HG03066 (cell line): ENCODE measurements at regions not wholly inside any gene's neighbourhood (a gene's known extent, or its start where the extent isn't known, plus 50 kb on each side); places are given as distances from the start of the nearest gene placed in this dataset.
"Not testable (repeated sequence)": the region's sequence is repeated elsewhere in the genome, so short reads cannot be mapped to it uniquely, and the experiment has no call there.

Experiments used
- ATAC-seq: cut with Tn5 transposase; IDR thresholded peaks from one replicate; pipeline ENCODE4 v1.9.1; 2021; ENCODE audit warnings: low read depth; ENCODE audit not compliant: unreplicated experiment

DNA sequence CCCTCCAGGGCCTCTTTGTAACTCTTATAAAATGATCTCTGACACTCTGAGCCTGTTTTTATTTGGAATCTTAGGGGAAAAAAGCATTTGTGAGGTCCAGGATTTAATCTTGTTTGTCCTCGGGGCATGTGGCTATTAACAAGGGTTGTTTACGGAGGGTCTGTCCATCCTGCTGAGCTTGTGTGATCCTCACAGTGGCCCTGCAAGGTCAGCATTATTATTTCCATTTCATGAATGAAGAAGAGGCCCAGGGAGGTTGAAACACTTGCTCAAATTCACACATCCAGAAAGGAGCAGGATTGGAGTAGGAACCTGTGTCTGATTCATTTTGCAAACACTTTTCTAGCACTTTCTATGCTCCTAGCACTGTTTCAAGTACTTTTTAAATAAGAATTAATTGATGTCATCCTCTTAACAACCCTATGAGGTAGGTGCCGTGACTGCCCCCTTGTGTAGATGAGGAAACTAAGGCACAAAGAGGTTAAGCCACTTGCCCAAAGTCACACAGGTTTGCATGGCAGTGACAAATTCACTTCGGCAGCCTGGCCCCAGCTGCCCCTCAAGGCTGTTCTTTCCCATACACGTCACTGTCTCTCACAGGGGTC lies 178.9 kb downstream of the MIS18A start:
- no peak for ATAC-seq

DNA sequence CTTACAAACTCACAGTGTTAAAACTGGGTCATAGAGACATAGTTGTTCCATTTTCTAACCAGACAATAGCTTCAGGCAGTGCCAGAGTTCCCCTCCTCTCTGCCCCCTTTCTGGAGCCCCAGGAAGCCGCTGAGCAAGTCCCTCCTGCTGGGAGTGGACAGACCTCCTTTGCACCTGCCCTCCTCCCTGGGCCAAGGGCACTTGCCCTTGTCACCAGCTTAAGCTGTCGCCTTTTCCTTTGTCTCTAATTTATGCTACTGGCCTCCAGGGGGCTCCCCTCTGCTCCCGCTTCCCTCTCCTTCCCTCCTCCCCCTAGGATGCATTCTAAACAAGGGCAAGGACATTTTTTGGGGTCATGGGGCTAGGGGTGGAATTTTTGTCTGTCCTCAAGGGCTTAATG lies 182.4 kb downstream of the MIS18A start:
- no peak for ATAC-seq

DNA sequence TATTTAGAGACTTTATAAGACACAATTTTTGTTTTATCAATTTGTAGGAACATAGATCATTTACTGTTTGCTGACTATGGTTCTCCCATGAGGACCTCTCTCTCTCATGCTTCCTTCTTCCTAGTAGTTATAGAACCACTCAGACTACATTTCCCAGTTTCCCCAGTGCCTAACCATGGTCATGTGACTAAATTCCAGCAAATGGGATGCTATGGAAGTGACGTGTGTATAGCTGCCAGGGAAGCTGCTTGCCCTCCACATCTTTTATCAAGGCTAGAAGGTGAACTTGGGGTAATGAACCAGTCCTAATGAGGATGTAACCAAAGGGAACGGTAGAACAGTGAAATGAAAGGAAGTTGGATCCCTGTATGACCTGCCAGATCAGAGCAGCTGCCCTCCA lies 184.0 kb downstream of the MIS18A start:
- no peak for ATAC-seq

DNA sequence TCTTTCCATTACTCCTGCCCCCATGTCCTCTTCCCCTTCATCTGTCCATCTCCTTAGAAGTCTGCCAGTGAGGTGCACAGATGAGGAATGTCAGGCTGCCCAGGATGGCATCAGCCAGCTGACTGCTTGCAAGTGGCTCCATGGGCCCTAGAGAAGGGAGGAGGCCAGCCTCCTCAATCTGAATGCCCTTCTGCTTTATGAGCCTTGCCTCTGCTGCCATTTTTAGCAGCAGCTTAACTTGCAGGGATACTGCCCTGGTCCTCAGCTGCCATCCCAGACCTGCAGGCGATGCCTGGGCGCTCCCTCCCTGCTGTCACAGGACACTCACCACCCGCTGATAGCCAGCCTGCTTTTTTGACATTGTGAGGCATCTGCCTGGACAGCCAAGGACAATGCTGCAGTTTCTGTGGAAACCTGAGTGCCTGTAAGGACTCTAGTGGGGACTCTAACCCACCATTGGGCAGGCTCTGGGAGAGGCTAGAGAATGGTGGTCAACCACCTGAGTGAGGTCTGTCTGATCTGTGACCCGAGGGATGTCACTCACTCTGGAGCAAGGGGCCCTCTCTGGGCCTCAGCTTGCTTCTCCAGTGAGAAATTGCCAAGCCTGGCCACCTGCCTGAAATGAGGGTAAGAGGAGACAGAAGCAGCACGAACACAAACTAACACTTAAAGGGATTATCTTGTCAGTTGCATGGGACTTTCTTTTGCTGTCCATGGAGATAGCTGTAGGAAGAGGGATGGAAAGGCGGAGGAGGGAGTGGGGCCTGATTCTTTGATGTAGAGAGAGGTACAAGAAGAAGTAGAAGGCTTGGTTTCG lies 185.0 kb downstream of the MIS18A start:
- ATAC-seq: no peak

DNA sequence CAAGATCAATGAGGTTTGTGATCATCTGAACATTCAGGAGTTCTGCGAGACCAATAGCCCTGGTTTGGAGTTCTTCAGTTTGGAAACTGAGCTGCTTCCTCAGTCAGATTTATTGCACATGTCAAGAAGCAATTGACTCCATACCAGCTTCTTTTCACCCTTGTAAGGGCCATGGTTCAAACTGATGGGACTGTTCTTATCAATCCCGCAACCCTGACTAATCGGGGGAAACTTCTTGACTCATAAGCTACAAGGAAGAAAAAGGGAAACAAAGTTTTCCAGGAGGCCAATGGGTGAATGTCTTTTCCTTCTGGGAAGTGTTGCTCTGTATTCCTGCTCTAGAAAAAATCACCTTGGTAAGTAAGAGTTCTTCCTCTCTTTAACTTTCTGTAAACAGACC lies 187.9 kb downstream of the MIS18A start:
- no peak for ATAC-seq

DNA sequence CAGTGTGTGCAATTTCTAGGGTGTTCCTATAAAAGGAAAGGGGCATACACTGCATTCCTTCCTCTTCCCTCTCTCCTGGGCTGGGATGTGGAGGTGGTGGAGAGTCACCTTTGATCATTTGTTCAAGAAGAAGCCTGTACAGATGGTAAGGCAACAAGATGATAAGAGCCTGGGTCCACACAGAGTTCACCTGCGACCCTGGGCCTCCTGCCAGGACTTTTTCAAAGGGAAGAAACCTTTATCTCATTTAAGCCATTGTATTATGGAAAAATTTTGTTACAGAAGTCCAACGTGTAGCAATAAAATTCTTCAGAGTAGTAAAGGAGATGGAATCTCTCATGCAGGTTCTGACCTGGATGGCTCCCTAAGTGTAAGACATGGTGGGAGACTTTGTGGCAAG lies 189.1 kb downstream of the MIS18A start:
- no peak for ATAC-seq

DNA sequence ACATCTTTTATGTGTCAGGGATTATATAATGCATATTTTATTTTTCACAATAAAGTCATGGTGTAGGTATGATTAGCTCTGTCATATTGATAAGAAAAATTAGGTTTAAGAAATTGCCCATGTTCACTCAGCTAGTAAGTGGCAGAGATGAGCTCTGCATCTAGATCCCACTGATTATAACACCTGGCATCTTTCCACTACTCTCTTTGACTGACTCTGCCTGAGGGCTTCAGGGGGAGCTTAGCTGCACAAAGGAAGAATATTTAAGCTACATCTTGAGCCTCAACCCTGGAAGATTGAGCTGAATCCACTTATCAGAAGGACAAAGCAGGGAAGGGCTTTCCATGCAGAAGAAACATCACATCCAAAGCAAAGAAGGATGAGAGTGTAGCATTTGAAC lies 190.4 kb downstream of the MIS18A start:
- ATAC-seq: no peak

DNA sequence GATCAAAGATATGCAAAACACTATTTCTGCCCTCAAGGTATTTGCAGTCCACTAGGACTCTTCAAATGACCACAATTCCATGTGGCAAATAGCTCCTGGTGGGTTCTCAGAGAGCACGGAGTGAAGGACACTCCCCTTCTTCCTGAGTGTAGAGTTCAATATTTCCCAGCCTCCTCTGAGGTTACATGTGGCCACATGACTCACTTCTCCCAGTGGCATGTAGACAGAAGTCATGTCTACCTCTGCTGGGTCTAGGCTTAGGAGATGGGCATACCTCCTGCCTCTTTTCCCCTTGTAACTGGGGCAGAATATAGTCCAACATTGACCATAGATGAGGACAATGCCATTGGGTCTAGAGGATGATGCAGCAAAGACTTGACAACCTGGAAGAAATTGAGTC lies 191.4 kb downstream of the MIS18A start:
- no peak for ATAC-seq

DNA sequence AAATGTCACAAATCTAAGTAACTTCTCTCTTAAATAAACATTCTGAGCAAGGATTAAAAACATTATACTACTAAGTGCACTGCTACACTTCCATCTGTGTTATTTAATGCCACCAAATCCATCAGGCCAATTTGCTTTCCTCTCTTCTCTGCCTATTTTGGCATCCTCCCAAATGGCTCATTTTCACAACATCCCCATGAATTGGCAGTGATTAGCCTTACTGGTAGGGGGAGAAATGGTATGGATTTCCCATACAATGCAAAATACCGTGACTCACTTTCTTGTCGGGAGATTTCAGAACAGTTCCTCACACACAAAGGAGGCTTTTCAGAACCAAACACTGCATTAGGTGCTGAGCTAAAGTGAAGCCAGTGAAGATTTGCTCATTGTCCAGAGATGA lies 195.7 kb downstream of the MIS18A start:
- no peak for ATAC-seq

DNA sequence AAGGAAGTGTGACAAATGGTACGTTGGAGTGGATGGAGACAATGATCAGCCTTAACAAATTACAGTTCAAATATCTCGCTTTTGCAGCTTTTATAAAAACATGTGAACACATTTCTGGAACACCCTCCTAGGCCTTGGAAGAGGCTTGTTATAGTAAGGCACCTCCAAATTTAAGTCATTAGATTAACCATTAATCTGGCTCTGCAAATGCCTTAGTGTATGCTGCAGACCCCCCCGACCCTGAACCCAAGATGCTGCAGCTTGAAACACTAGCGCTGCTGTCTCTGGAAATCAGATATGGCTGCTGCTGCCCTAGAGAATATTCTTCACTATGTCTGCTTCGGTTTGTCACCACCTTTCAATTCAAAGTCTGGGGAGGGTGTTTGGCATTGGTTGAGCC lies 196.4 kb downstream of the MIS18A start:
- no peak for ATAC-seq

DNA sequence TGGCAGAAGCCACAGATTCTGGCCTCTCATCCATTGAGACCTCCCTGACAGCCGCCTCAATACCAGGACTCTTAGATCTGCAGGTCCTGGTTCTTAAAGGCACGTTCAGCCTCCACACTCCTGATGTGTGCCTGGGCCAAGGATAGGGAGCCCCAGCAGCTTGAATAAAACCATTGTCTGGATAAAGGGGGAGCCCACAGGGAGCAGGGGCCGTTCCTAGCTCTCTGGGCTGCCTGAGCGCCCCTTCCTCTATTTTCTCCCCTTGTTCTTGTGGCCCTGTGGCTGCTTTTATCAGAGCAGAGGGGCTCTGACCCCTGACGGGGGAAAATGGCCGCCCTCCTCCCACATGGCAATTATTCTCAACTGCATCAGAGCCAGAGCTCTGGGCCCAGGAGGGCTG lies 200.8 kb downstream of the HUNK start:
- ATAC-seq: no peak

DNA sequence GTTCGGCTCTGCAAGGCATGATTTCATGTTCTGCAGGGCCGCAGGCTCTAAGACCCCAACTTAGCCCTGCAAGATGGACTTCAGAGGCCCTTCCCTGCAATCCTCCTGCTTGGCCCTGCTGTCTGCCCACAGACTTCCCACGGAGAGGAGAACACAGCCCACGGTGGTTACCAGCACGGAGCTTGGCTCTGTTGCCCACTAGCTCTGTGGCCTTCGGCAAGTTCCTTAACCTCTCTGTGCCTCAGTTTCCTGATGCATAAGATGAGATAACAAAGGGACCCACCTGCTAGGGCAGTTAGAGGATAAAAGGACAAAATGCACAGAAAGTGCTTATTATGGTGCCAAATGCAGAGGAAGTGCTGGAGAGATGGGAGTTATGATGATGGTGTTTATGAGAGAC lies 200.4 kb downstream of the HUNK start:
- no peak for ATAC-seq

DNA sequence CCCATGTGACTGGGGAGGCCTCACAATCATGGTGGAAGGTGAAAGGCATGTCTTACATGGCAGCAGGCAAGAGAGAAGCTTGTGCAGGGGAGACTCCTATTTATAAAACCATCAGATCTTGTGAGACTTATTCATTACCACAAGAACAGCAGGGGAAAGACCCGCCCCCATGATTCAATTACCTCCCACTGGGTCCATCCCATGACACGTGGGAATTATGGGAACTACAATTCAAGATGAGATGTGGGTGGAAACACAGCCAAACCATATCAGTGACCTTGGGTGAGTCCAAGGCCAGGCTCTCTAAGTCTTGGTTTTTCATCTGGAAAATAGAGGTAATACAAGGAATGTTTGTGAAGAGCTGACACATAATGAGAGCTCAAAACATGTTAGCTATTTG lies 198.8 kb downstream of the HUNK start:
- ATAC-seq: not testable (repeated sequence)

DNA sequence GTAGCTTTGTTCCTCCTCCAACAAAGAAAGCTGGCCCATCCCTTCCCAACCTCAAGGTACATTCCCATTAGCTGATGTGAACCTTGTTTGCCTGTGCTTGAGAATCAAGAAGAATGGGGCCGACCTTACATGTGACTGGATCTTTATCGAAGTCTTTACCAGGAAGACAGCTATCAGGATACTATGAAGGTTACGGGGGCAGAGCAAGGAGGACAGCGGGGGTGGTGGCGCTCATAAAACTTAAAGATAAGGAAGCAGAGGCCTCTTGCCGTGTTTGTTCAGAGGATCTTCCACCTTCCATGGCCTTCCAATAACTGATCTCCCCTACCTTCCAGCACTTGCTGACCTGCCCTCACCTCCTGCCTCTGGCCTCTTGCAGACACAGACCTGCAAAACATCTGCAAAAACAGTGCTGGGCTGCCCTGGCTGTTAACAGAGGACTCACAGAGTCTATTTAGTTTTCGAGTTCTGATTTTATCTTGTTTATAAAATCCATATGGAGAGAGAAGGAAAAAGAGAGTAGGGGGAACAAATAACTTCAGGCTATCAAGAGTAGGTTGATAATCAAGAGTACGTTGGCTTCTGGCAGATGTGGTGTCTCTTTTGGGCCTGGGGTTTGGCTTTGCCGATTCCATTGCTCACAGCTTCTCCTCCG lies 198.0 kb downstream of the HUNK start:
- ATAC-seq: no peak

DNA sequence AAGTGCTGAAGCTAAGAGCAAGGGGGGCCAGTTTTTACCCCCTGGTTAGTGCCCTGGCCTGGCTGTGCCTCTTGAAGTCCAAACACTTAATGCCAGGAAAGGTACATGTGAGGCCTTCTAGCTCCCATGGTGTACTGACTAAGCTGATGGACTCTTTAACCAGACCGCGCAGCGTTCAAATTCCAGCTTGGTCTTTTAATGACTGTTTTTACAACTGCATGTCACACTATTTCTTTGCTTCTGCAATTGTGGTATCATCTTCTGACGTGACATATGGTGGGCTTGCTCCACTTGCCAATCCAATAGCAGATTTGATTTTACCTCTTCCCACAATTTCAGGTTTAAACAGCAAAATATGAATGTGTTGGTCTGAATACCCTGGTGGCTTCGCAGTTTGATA lies 197.3 kb downstream of the HUNK start:
- ATAC-seq: no peak

DNA sequence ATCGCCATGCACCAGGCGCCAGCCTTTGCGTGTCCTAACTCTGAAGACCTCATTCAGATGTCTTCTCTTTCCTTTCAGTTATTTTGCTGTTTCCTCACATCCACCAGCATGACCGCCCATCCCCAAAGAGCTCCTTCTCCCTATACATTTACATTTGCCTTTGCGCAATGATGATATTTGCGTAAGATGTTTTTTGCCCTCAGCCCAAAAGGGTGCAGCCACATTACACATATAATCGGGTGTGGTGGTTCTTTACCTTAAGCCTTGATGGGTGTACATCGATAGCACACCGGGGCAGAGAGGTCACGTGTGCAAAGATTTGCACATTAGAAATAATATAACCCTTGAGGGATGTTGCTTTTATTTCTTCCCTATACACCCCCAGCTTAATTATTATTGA lies 192.8 kb downstream of the HUNK start:
- ATAC-seq: no peak

DNA sequence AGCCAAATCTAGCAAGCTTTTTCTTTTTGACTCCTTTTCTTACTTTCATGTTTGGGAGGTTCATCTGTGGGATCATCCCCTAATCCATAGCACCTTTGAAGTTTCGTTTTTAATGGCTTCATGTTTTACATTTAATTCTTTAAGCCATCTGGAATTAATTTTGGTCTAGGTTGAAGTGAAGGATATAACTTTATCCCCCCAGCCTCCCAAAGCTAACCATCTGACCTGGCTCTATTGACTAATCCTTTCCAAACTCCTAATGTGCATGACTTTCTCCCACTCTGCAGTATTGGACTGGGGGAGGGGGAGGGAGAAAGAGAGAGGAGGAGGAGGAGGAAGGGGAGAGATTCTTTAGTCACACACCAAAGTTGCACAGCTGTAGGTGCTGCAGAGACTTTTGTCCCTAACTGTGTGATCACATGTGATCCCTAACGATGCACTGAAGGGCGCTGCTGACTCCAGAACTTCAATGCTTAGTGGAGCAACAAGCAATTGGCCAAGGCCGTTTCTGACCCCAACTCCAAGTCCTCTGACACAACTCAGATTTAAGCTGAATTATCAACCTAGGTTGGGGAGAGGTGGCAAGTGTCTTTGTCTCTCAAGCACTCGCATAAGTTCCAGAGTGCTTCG lies 191.6 kb downstream of the HUNK start:
- ATAC-seq: no peak

DNA sequence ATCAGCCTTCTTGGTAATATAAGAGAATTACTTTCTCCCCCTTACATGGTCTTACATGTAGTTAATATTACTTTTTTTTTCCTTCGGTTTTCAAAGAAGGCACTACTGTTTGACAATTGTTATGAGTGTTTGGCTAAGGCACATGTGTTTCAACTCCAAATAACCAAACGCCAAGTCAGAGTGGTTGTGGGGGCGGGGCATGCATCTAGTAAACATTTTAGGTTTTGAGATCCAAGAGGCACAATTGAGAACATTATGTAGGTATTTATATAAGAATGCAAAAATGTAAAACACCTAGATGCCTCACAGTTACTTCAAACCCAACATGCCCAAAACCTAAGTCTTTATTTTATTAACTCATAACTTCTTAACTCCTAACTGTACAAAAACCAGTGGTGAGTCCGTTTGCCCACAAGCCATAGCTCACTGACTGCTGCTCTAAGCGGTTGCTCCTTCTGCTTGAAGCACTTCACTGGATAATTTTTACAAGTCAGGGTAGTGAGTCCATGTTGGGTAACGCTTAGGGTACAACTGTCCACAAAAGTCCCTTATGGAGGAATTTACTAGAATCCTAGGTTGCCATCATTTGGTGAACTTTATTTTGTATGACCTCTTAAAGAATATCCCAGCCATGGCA lies 189.9 kb downstream of the HUNK start:
- no peak for ATAC-seq

DNA sequence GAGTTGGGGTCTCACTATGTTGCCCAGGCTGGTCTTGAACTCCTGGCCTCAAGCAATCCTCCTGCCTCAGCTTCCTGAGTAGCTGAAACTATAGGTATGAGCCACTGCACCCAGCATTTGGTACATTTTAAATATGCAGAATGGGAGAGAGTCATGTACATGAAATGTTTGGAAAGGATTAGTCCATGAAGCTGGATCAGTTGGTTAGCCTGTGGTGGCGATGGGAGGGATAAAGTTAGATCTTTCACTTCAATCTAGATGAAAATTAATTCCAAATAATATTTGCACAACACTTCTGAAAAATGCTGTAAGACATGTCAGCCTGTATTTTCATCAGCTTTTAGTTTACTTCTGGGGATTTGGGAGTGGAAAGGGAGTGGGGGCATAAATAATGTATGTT lies 188.9 kb downstream of the HUNK start:
- ATAC-seq: no peak

DNA sequence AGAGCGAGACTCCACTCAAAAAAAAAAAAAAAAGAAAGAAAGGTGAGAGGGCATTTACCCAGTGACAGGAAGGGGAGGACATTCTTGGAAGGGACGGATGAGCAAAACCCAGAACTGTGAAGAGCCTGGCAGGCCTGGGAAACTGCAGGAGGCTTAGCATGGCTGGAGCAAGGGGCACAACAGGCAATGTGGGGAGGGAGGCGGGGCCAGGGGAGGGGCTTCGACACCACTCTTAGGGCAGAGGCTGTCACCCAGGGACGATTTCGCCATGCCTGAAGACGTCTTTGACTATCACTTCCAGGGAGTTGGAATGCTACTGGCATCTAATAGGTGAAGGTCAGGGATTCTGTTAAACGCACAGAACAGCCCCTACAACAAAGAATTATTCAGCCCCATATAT lies 184.0 kb downstream of the HUNK start:
- no peak for ATAC-seq

DNA sequence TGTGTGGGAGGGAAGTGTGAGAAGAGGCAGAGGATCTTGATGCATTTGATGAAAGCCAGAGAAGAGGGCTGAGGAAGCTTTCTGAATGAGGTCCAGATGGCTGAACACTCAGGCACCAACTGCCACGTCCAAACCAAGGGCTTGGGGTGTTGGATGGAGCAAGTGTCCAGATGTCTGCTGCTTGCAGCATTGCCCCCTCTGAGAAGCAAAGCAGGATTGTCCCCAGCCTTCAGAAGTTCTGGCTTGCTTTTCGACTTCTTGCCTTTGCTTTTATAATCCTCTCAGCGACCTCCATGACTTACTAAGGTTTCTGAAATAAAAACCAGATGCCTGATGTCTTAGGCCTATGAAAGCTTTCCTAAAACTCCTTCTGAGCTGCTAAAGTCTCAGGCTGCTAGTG lies 182.5 kb downstream of the HUNK start:
- no peak for ATAC-seq
